A673 (cell line): ENCODE measurements at regions not wholly inside any gene's neighbourhood (a gene's known extent, or its start where the extent isn't known, plus 50 kb on each side); places are given as distances from the start of the nearest gene placed in this dataset.

Experiments
- BruUV-seq: library from RNA; stranded (reverse); fragments of 400-500 nt; replicated peaks from 2 replicates; lab custom pipeline; 2021; lab: Mats Ljungman, UMichigan
- CTCF ChIA-PET: fragments of 300-600 bp; sonication (Branson Sonifier 250); formaldehyde crosslinking; loops from one replicate; lab custom pipeline; 2022; ENCODE audit warnings: antibody characterized with exemption; lab: Charles Lee
- POLR2A ChIA-PET: fragments of 300-600 bp; sonication (Branson Sonifier 250); formaldehyde crosslinking; loops from one replicate; lab custom pipeline; 2022; ENCODE audit warnings: antibody characterized with exemption; ENCODE audit not compliant: low non-redundant PET; lab: Charles Lee
- DNase-seq: peaks from one replicate; pipeline ENCODE4 v3.0.0-alpha.2; 2015; ENCODE audit warnings: low spot score
- H3K27ac ChIP-seq: fragments of 200-600 bp; sonication (generic); 2 replicates; pipeline ENCODE4 v1.5.1; 2016; ENCODE audit warnings: mixed run types, low read depth, mild to moderate bottlenecking, mixed read lengths, antibody characterized with exemption, low read length; ENCODE audit not compliant: poor library complexity, severe bottlenecking
- H3K27me3 ChIP-seq: fragments of 200-600 bp; sonication (generic); replicated peaks from 2 replicates; pipeline ENCODE4 v1.6.1; 2017; ENCODE audit warnings: mixed run types, low read depth, mild to moderate bottlenecking, mixed read lengths, antibody characterized with exemption, low read length; ENCODE audit not compliant: insufficient read depth, poor library complexity
- H3K36me3 ChIP-seq: fragments of 200-600 bp; sonication (generic); 2 replicates; pipeline ENCODE4 v1.6.1; 2016; ENCODE audit warnings: mixed run types, mild to moderate bottlenecking, mixed read lengths, antibody characterized with exemption, low read length; ENCODE audit not compliant: insufficient read depth, poor library complexity, severe bottlenecking
- H3K4me1 ChIP-seq: fragments of 200-600 bp; sonication (generic); 2 replicates; pipeline ENCODE4 v1.6.1; 2017; ENCODE audit warnings: mixed run types, mild to moderate bottlenecking, mixed read lengths, antibody characterized with exemption, low read length; ENCODE audit not compliant: insufficient read depth, poor library complexity, severe bottlenecking
- H3K4me3 ChIP-seq: fragments of 200-600 bp; sonication (generic); 2 replicates; pipeline ENCODE4 v1.5.1; 2016; ENCODE audit warnings: low read depth, mixed run types, mild to moderate bottlenecking, mixed read lengths, low read length; ENCODE audit not compliant: poor library complexity, severe bottlenecking
- H3K9me3 ChIP-seq: fragments of 200-600 bp; sonication (generic); 2 replicates; pipeline ENCODE4 v1.6.1; 2016; ENCODE audit warnings: mixed run types, low read depth, mild to moderate bottlenecking, mixed read lengths, antibody characterized with exemption, low read length; ENCODE audit not compliant: poor library complexity, severe bottlenecking
- EZH2 ChIP-seq: fragments of 200-600 bp; sonication (generic); IDR thresholded peaks from 2 replicates; pipeline ENCODE4 v1.6.1; 2017; ENCODE audit warnings: borderline replicate concordance, low read depth, mild to moderate bottlenecking, mixed read lengths, antibody characterized with exemption, low read length; ENCODE audit not compliant: poor library complexity, severe bottlenecking
- intact Hi-C: fragments of 100-400 bp; cut with micrococcal nuclease; formaldehyde crosslinking; loops from one replicate; pipeline ENCODE4 v1.10.0; 2022; ENCODE audit not compliant: unreplicated experiment
- TF ChIP-seq, protein P1 (sequence below): fragments of 300-800, 200-600 bp; sonication (generic); conservative IDR thresholded peaks from 2 replicates; pipeline ENCODE4 v1.5.1; 2017; ENCODE audit warnings: low read depth, mild to moderate bottlenecking, antibody characterized with exemption, low read length, moderate library complexity, mixed read lengths

DNA sequence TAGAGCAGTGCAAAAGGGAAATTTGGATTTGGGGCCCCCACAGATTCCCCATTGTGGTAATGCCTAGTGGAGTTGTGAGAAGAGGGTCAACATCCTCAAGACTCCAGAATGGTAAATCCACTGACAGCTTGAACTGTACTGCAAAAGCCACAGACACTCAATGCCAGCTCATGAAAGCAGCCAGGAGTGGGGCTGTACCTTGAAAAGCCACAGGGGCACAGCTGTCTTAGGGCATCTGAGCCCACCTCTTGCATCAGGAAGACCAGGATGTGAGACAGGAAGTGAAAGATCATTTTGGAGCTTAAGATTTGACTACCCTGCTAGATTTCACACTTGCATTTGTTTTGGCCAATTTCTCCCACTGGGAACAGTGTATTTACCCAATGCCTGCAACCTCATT lies 1548.9 kb upstream of the PCDH20 start:
- Histone ChIP-seq H3K9me3 (no peaks in the 10 kb centered on the region), H3K4me1 (no peaks in the 10 kb centered on the region), H3K27ac (no peak overlapping the region), H3K4me3 (no peak overlapping the region), H3K36me3 (no peaks in the 10 kb centered on the region), H3K27me3 (no peaks in the 10 kb centered on the region)
- no peak for DNase-seq
- TF ChIP-seq EZH2, result no peak
- TF ChIP-seq, protein P1, sequence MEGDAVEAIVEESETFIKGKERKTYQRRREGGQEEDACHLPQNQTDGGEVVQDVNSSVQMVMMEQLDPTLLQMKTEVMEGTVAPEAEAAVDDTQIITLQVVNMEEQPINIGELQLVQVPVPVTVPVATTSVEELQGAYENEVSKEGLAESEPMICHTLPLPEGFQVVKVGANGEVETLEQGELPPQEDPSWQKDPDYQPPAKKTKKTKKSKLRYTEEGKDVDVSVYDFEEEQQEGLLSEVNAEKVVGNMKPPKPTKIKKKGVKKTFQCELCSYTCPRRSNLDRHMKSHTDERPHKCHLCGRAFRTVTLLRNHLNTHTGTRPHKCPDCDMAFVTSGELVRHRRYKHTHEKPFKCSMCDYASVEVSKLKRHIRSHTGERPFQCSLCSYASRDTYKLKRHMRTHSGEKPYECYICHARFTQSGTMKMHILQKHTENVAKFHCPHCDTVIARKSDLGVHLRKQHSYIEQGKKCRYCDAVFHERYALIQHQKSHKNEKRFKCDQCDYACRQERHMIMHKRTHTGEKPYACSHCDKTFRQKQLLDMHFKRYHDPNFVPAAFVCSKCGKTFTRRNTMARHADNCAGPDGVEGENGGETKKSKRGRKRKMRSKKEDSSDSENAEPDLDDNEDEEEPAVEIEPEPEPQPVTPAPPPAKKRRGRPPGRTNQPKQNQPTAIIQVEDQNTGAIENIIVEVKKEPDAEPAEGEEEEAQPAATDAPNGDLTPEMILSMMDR, result no peak
- BruUV-seq, result no TSS peak
- POLR2A ChIA-PET, result no interaction called here
- CTCF ChIA-PET, result no interaction called here
- intact Hi-C loops, result no loop called here

DNA sequence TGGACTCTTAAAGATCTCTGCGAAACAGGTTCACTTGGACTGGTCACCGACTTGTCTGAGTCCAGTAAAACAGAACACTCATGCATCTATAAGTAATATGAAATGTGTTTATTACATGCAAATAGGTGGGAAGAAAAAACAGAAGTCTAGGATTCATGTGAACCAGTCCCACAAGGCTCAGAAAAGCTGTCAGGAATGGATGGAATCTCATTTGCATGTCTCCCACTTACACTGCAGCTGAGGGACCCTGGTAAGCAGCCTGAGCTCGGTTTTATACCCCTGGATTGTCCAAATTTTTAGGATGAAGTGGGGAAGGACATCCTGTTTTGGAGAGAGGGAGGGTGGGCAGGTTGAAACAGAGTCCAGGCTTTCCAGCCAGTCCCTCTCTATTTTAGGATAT lies 1545.1 kb upstream of the PCDH20 start:
- no peaks in the 10 kb centered on the region for H3K27me3 ChIP-seq
- no peaks in the 10 kb centered on the region for H3K9me3 ChIP-seq
- H3K36me3 ChIP-seq, result no peaks in the 10 kb centered on the region
- ChIA-PET POLR2A (no interaction called here), CTCF (no interaction called here)
- BruUV-seq, result no TSS peak
- no peak overlapping the region for H3K27ac ChIP-seq
- TF ChIP-seq, protein P1, result no peak
- TF ChIP-seq EZH2, result no peak
- intact Hi-C loops, result no loop called here
- no peak for DNase-seq
- H3K4me3 ChIP-seq, result no peak overlapping the region
- no peaks in the 10 kb centered on the region for H3K4me1 ChIP-seq

DNA sequence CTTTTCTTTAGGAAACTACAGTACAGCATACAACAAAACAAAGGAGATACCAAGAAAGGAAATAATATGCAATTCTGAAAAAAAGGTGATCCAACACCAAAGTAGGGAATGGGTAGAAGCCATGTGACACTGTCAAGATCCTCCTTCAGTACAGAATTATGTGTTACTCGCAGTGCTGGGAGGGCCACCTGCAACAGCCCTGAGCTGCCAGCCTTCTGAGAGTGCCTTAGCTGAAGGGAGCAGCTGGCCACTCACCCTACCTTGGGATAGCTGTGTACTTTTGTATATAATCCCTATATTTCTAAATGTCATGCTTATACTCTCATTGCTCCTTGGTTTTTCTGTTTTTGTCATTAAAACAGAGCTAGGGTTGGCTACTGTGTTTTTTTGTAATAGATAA lies 1518.2 kb upstream of the PCDH20 start:
- intact Hi-C loops, result no loop called here
- Histone ChIP-seq H3K27me3 (no peaks in the 10 kb centered on the region), H3K4me1 (no peaks in the 10 kb centered on the region), H3K4me3 (no peak overlapping the region), H3K9me3 (no peaks in the 10 kb centered on the region), H3K27ac (no peak overlapping the region), H3K36me3 (no peaks in the 10 kb centered on the region)
- DNase-seq, result no peak
- no peak for TF ChIP-seq EZH2
- TF ChIP-seq, protein P1, result no peak
- ChIA-PET POLR2A (no interaction called here), CTCF (no interaction called here)
- BruUV-seq, result no TSS peak
